ENCODE measurements at regions not wholly inside any gene's neighbourhood (a gene's known extent, or its start where the extent isn't known, plus 50 kb on each side); places are given as distances from the start of the nearest gene placed in this dataset.

- TF ChIP-seq ZNF26 (tag by site-specific recombination; IDR thresholded peaks at IDR 0.05) (no peak), ZNF558 (tag by site-specific recombination; IDR thresholded peaks at IDR 0.05) (no peak), ZNF10 (tag by site-specific recombination; IDR thresholded peaks at IDR 0.05) (no peak), REST (tag by site-specific recombination; IDR thresholded peaks at IDR 0.05) (no peak)
- no peaks in the 10 kb centered on the region for H3K9me3 ChIP-seq (ENCODE audit: control insufficient read depth, insufficient read depth, low read depth, low read length)
- H3K36me3 ChIP-seq (ENCODE audit: control insufficient read depth in 2 of 2, insufficient read depth in 1 of 2, low read length in 2 of 2): no peaks in the 10 kb centered on the region
- ChIA-PET POLR2A (no interaction called here), CTCF (no interaction called here)
- no peaks in the 10 kb centered on the region for H3K4me1 ChIP-seq (ENCODE audit: control insufficient read depth, insufficient read depth, low read length)
- H3K27ac ChIP-seq (ENCODE audit: extremely low read depth, low read depth, low read length): no peak overlapping the region
- H3K4me3 ChIP-seq (ENCODE audit: low read depth, low read length): no peak overlapping the region
These were observed 147.6 kb upstream of the MIR17HG start for GRCh38 chr13:91199866-91200265.

- no peaks in the 10 kb centered on the region for H3K9me3 ChIP-seq (ENCODE audit: control insufficient read depth, insufficient read depth, low read depth, low read length)
- no peak overlapping the region for H3K27ac ChIP-seq (ENCODE audit: extremely low read depth, low read depth, low read length)
- H3K4me1 ChIP-seq (ENCODE audit: control insufficient read depth, insufficient read depth, low read length): no peaks in the 10 kb centered on the region
- H3K4me3 ChIP-seq (ENCODE audit: low read depth, low read length): no peak overlapping the region
- ChIA-PET CTCF (no interaction called here), POLR2A (no interaction called here)
- no peaks in the 10 kb centered on the region for H3K36me3 ChIP-seq (ENCODE audit: control insufficient read depth in 2 of 2, insufficient read depth in 1 of 2, low read length in 2 of 2)
- TF ChIP-seq ZNF473 (tag by site-specific recombination; IDR thresholded peaks at IDR 0.05) (no peak), ZNF501 (tag by site-specific recombination; IDR thresholded peaks at IDR 0.05) (no peak), ZNF174 (tag by site-specific recombination; IDR thresholded peaks at IDR 0.05) (no peak), ZNF133 (tag by site-specific recombination; IDR thresholded peaks at IDR 0.05) (no peak), KLF10 (tag by site-specific recombination; IDR thresholded peaks at IDR 0.05) (no peak), PRDM6 (tag by site-specific recombination; IDR thresholded peaks at IDR 0.05) (no peak), ZFP41 (tag by site-specific recombination; IDR thresholded peaks at IDR 0.05; ENCODE audit: borderline replicate concordance) (no peak), ZNF221 (tag by site-specific recombination; IDR thresholded peaks at IDR 0.05; ENCODE audit: borderline replicate concordance) (no peak), ZNF843 (tag by site-specific recombination; IDR thresholded peaks at IDR 0.05) (no peak), GLI2 (tag by site-specific recombination; IDR thresholded peaks at IDR 0.05; ENCODE audit: borderline replicate concordance, low read depth) (no peak)
These were observed 147.0 kb upstream of the MIR17HG start for GRCh38 chr13:91200486-91200885.

- no peaks in the 10 kb centered on the region for H3K36me3 ChIP-seq (ENCODE audit: control insufficient read depth in 2 of 2, insufficient read depth in 1 of 2, low read length in 2 of 2)
- no peak overlapping the region for H3K27ac ChIP-seq (ENCODE audit: extremely low read depth, low read depth, low read length)
- TF ChIP-seq ZNF501 (tag by site-specific recombination; IDR thresholded peaks at IDR 0.05) (no peak), TRIM28 (IDR thresholded peaks at IDR 0.05; ENCODE audit: borderline replicate concordance, low read length) (peak; percentile 48; the same call in 1 of the 2 replicates)
- POLR2A ChIA-PET: no interaction called here
- CTCF ChIA-PET: interaction anchor here (0.5 to 0.6 kb wide), 2 partner anchors 144 to 337 kb away, joined by 4 read pairs; no protein-coding TSS in a partner anchor
- H3K9me3 ChIP-seq (ENCODE audit: control insufficient read depth, insufficient read depth, low read depth, low read length): no peaks in the 10 kb centered on the region
- no peaks in the 10 kb centered on the region for H3K4me1 ChIP-seq (ENCODE audit: control insufficient read depth, insufficient read depth, low read length)
- H3K4me3 ChIP-seq (ENCODE audit: low read depth, low read length): no peak overlapping the region
These were observed 144.1 kb upstream of the MIR17HG start for GRCh38 chr13:91203430-91203829.

All from HEK293 (cell line).